GM21360 (cell line): ENCODE measurements at regions not wholly inside any gene's neighbourhood (a gene's known extent, or its start where the extent isn't known, plus 50 kb on each side); places are given as distances from the start of the nearest gene placed in this dataset.
"Not testable (repeated sequence)": the region's sequence is repeated elsewhere in the genome, so short reads cannot be mapped to it uniquely, and the experiment has no call there.

Experiments
- ATAC-seq: cut with Tn5 transposase; IDR thresholded peaks from one replicate; pipeline ENCODE4 v1.9.1; 2021; ENCODE audit warnings: mild to moderate bottlenecking, moderate library complexity; ENCODE audit not compliant: unreplicated experiment

- no peak for ATAC-seq
These were observed 175.3 kb downstream of the ZIC5 start for GRCh38 chr13:99796175-99796819.

- ATAC-seq = no peak
These were observed 179.3 kb downstream of the ZIC5 start for GRCh38 chr13:99792079-99792921.

- ATAC-seq = no peak
These were observed 188.9 kb downstream of the ZIC5 start for GRCh38 chr13:99782669-99783068.

DNA sequence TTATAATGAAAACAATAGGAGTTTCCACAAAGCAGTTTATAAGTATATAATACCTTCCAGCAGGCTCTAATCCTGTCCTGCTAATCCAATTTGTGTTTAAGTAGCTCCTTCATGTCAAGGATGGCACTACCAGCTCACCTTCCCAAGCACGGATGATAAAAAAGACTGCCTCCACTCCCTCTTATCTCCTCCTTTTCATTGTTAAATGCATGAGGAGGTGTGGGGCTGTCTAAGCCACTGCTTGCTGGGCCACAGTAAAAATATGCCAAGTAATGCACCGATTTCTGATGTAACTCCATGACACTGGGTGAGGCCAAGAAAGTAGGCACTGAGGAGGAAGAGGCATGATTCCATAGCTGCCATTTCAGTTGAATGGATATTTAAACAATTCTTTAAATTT, 193.1 kb downstream of the ZIC5 start:
- ATAC-seq = no peak

DNA sequence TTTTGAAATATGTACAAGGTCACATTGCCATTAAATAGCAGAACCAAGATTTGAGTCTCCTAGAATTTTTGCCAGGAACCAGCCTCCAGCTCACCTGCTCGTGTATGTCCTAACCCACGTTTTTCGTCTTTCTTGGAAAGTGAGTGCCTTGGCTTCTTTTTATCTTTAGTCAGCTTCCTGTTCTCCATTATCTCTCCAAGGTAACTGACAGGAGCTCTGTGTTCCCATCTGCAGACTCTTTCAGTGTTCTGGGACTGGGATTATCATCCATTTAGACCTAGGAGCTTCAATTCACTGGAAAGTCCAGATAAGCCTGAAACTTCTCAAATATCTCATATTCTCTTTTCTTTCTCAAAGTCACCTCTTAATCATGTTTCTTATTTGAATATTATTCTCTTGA, 193.7 kb downstream of the ZIC5 start:
- no peak for ATAC-seq

DNA sequence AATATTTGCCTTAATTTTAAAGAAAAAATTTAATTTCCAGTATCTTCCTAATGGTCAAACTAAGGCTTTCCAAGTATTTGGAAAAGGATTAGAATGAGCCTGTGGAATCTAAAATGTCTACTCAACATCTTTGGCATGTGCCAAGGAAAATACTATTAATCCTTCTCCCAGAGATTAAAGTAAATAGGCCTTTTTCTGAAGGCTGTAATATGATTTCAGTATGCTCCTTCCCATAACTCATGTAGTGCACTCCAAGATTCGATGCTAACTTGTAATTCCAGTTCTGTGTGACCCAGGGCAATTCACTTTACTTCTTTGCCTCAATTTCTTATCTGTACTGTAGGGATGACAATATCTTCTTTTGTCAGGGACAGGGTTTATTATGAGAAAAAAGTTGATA, 196.9 kb downstream of the ZIC5 start:
- no peak for ATAC-seq

GRCh38 chr13:99768986-99769385, 202.6 kb downstream of the ZIC5 start:
- no peak for ATAC-seq

DNA sequence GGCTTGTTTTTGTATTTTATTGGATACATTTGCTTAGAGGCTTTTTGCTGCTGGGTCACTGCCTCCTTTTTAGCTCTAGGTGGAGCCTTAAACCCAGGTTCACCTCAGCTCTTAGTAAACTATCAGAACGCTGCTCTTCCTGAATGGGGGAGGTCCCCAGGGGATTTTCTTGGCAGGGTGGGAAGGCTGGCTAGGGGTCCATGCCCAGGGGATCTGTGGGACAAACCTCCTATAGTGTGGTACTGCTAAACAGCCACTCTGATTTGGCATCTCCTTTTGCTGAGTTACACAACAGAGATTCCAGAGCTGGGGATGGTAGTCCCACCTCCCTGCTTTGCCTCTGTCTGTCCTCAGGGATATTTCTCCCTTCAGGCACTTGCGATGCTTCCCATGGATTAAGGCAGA, 204.9 kb downstream of the ZIC5 start:
- ATAC-seq = no peak

- no peak for ATAC-seq
These were observed 205.7 kb downstream of the ZIC5 start for GRCh38 chr13:99765869-99766268.

DNA sequence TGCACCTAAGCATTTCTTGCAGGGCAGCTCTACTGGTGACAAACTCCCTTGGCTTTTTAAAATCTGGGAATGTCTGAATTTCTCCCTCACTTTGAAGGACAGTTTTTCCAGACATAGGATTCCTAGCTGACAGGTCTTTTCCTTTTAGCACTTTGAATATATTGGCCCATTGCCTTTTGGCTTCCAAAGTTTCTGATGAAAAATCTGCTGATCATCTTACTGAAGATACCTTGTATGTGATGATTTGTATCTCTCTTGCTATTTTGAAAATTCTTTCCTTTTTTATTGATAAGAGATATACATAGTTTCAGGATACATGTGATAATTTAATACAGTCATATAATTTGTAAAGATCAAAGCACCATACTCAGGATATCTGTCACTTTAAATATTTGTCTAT, 211.1 kb downstream of the ZIC5 start:
- ATAC-seq = no peak

DNA sequence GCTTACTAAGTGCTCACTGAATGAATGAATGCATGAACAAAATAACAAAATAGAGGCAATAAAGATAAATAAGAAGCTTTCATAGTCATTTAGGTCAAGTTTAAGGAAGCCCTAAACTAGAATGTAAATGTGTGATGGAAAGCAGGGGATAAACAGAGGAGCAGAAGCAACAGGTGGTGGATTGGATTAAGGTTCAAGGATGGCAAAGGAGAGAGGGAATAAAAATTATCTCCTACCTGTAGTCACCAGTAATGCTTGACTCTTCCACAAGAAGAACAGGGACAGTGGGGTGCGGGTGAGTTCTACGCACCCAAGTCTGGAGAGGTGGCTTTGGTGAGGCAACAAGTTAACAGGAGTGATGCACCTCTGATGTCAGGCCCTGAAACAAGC, 212.4 kb downstream of the ZIC5 start:
- no peak for ATAC-seq

DNA sequence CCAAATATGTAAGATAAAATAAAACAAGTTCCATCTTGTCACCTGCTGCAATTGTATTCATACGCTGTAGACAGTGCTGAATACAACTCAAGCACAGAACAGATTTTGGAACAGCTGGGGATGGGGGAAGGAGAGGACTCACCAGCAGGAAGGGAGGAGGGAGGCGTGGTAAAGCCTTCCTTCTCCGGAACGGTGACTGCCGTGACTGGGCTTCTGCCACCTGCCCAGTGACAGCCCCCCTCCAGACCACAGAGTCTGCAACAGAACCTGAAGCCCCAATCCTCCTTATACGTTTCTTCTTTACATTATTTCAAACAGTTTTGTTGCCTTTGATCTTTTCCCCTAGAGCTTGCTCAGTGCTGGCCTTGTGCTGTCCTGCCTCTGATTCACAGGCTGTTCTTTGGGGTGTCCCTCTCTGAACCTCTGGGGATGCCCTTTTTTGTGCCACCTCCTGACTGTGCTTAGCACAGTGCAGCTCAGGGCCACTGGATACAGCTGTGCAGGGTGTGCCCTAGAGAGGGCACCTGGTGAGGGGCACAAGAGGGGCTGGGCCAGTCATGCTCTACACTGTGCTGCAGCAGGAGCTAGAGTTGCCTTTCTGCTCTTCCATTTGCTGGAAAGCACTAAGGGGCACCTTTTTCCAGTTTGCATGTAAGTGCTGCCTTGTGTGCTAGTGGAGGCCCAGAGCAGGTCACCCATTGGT, 213.0 kb downstream of the ZIC5 start:
- no peak for ATAC-seq

GRCh38 chr13:99757756-99758459, 213.7 kb downstream of the ZIC5 start:
- ATAC-seq = no peak

DNA sequence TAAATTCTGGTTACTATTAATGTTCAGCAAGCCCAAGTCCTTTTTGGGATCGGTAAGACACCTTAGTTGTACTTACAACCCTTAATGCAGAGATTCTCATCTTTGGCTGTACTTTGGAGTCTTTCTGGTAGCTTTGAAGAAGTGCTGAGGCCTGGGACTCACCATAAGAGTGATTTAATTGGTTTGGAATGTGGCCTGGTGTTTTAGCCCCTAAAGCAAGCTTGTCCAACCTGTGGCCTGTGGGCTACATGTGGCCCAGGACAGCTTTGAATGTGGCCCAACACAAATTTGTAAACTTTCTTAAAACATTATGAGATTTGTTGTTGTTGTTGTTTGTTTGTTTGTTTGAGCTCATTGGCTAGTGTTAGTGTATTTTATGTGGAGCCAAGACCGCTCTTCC, 215.3 kb downstream of the ZIC5 start:
- no peak for ATAC-seq

DNA sequence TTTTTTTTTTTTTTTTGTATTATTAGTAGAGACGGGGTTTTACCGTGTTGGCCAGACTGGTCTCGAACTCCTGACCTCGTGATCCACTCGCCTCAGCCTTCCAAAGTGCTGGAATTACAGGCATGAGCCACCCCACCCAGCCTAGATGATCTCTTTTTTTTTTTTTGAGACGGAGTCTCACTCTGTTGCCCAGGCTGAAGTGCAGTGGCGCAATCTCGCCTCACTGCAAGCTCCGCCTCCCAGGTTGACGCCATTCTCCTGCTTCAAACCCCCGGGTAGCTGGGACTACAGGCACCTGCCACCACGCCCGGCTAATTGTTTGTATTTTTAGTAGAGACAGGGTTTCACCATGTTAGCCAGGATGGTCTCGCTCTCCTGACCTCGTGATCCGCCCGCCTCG, 216.8 kb downstream of the ZIC5 start:
- ATAC-seq = not testable (repeated sequence)

GRCh38 chr13:99752373-99752772, 219.2 kb downstream of the ZIC5 start:
- ATAC-seq = no peak

DNA sequence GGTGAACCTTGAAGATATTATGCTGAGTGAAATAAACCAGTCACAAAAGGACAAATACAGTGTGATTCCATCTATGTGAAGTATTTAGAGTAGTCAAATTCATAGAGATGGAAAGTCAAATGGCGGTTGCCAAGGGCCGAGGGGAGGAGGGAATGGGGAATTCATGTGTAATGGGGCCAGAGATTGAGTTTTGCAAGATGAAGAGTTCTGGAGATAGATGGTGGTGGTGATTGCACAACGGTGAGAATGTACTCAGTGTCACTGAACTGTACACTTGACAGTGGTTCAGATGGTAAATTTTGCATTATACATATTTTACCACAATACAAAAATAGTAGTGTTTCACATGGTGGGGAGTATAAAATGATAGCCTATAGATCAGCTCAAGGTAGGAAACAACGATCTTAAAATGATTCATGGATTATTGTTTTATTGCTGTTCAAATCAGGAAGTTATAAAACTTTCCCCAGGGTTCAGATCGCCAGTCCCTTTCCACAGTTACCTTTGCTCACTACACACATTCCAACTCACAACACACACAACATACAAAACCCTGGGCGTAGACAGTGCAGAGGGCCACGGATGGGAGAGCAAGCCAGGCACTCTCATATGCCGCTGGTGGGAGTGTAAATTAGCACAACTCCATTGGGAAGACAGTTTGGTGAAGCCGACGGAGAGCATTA, 219.9 kb downstream of the ZIC5 start:
- ATAC-seq = no peak

- ATAC-seq = no peak
These were observed 220.6 kb downstream of the ZIC5 start for GRCh38 chr13:99750951-99751350.

DNA sequence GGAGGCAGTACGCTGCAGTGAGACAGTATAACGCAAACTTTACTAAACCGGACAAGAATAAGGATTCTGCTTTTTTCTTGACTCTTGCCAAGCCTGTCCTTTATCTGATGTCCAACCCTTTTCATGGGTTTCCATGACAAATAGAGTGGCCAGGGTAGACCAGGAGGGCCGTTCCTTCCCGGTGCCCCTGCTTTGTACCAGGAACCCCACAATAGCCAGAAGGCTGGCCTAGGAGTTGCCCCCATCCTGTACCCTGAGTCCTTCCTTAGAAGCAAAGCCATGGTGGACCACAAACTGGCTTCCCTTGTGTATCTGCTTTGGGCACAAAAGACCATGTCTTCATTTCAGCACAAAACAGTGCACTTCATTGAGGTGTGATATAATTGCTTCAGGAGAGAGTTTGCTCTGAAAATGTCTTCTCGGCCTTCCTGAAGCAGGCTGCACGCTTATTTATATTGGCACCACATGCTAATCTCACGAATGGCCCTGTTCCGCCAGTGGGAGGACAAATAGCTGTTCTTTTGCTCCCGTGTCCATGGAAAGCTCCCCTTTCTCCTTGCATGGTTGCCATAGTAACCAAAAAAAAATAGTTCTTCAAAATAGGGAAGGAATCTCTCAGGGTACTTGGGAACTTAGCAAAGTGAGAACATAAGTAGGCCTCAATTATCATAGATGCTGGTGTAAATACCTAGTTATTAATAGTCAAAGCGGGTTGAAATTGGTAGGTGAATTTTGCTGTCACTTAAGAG, 222.1 kb downstream of the ZIC5 start:
- ATAC-seq = no peak

- no peak for ATAC-seq
These were observed 224.2 kb downstream of the ZIC5 start for GRCh38 chr13:99747403-99747710.
